ENCODE measurements at regions not wholly inside any gene's neighbourhood (a gene's known extent, or its start where the extent isn't known, plus 50 kb on each side); places are given as distances from the start of the nearest gene placed in this dataset.

GRCh38 chrY:15594179-15594578 is 1069.8 kb downstream of the NLGN4Y start:
- TF ChIP-seq POLR2A (IDR thresholded peaks at IDR 0.05): no peak
- no peak for TF ChIP-seq CTCF (IDR thresholded peaks at IDR 0.05)

Data from gastroesophageal sphincter (tissue), 3 donors.